Mesenchymal stem cell (in vitro differentiated cells and primary cell): ENCODE measurements at regions not wholly inside any gene's neighbourhood (a gene's known extent, or its start where the extent isn't known, plus 50 kb on each side); places are given as distances from the start of the nearest gene placed in this dataset.

Experiments
- DNase-seq: peaks from one replicate; pipeline ENCODE4 v3.0.0-alpha.2; 2013
- H2AFZ ChIP-seq: one replicate; pipeline ENCODE4 v1.6.1; 2013; ENCODE audit warnings: low read depth, mild to moderate bottlenecking, control low read depth, inconsistent platforms, low read length, moderate library complexity
- H2AK5ac ChIP-seq: 2 replicates; pipeline ENCODE4 v1.6.1; 2013; ENCODE audit warnings: low read length, moderate library complexity, mild to moderate bottlenecking, inconsistent platforms; ENCODE audit not compliant: severe bottlenecking
- H2BK120ac ChIP-seq: one replicate; pipeline ENCODE4 v1.6.1; 2013; ENCODE audit warnings: low read depth, mild to moderate bottlenecking, inconsistent platforms, low read length, moderate library complexity
- H2BK12ac ChIP-seq, 2 experiments: one replicate each; pipeline ENCODE4 v1.6.1; 2013; ENCODE audit warnings: inconsistent platforms in 2 of 2, low read length in 2 of 2, mild to moderate bottlenecking in 2 of 2, moderate library complexity in 2 of 2, control low read depth in 1 of 2
- H2BK15ac ChIP-seq: one replicate; pipeline ENCODE4 v1.6.1; 2013; ENCODE audit warnings: mild to moderate bottlenecking, low read depth, inconsistent platforms; ENCODE audit not compliant: poor library complexity, severe bottlenecking
- H2BK5ac ChIP-seq: 2 replicates; pipeline ENCODE4 v1.6.1; 2013; ENCODE audit warnings: low read depth, mild to moderate bottlenecking, low read length, control low read depth, inconsistent platforms; ENCODE audit not compliant: poor library complexity, severe bottlenecking
- H3K14ac ChIP-seq, 2 experiments: one replicate each; pipeline ENCODE4 v1.6.1; 2013; ENCODE audit warnings: inconsistent platforms in 2 of 2, low read length in 2 of 2, control low read depth in 1 of 2, mild to moderate bottlenecking in 1 of 2, moderate library complexity in 1 of 2
- H3K18ac ChIP-seq, 2 experiments: one replicate each; pipeline ENCODE4 v1.6.1; 2013; ENCODE audit warnings: inconsistent platforms in 2 of 2, low read length in 2 of 2, control low read depth in 1 of 2, low read depth in 1 of 2, mild to moderate bottlenecking in 1 of 2
- H3K23ac ChIP-seq, 2 experiments: one replicate each; pipeline ENCODE4 v1.6.1; 2013; ENCODE audit warnings: inconsistent platforms in 2 of 2, low read length in 2 of 2, mild to moderate bottlenecking in 2 of 2, moderate library complexity in 2 of 2, control low read depth in 1 of 2
- H3K27ac ChIP-seq: 2 replicates; pipeline ENCODE4 v1.5.1; 2013; ENCODE audit warnings: mild to moderate bottlenecking, moderate library complexity, low read length, control low read depth, inconsistent platforms; ENCODE audit not compliant: poor library complexity, severe bottlenecking
- H3K27me3 ChIP-seq, 2 experiments: 2 replicates each; pipeline versions ENCODE4 v1.6.1 to v1.7.0; 2013; ENCODE audit warnings: low read length in 2 of 2, mild to moderate bottlenecking in 2 of 2, moderate library complexity in 2 of 2, control low read depth in 1 of 2, inconsistent platforms in 1 of 2; ENCODE audit not compliant: control insufficient read depth in 1 of 2, insufficient read depth in 1 of 2
- H3K36me3 ChIP-seq, 2 experiments: 2 replicates each; pipeline versions ENCODE4 v1.6.1 to v1.7.0; 2013; ENCODE audit warnings: low read length in 2 of 2, control low read depth in 1 of 2, inconsistent platforms in 1 of 2, low read depth in 1 of 2, mild to moderate bottlenecking in 1 of 2; ENCODE audit not compliant: insufficient read depth in 2 of 2, control insufficient read depth in 1 of 2
- H3K4ac ChIP-seq, 2 experiments: one replicate each; pipeline ENCODE4 v1.6.1; 2013; ENCODE audit warnings: inconsistent platforms in 2 of 2, low read length in 2 of 2, mild to moderate bottlenecking in 2 of 2, moderate library complexity in 2 of 2, control low read depth in 1 of 2, low read depth in 1 of 2
- H3K4me1 ChIP-seq: 2 replicates; pipeline ENCODE4 v1.6.1; 2013; ENCODE audit warnings: low read depth, low read length, control low read depth; ENCODE audit not compliant: control insufficient read depth, insufficient read depth
- H3K4me2 ChIP-seq: 2 replicates; pipeline ENCODE4 v1.6.1; 2013; ENCODE audit warnings: low read length, mild to moderate bottlenecking, inconsistent platforms; ENCODE audit not compliant: poor library complexity, severe bottlenecking
- H3K4me3 ChIP-seq, 2 experiments: 2 replicates each; pipeline versions ENCODE4 v1.5.1 to v1.7.0; 2013; ENCODE audit warnings: low read length in 2 of 2, mild to moderate bottlenecking in 2 of 2, control low read depth in 1 of 2, low read depth in 1 of 2; ENCODE audit not compliant: insufficient read depth in 1 of 2
- H3K79me1 ChIP-seq: replicated peaks from 2 replicates; pipeline ENCODE4 v1.6.1; 2013; ENCODE audit warnings: mild to moderate bottlenecking, control low read depth, low read length, inconsistent platforms; ENCODE audit not compliant: poor library complexity, severe bottlenecking
- H3K9ac ChIP-seq: 2 replicates; pipeline ENCODE4 v1.7.0; 2013; ENCODE audit warnings: mild to moderate bottlenecking, low read length, moderate library complexity
- H3K9me3 ChIP-seq: 2 replicates; pipeline ENCODE4 v1.7.0; 2013; ENCODE audit warnings: mild to moderate bottlenecking, low read length; ENCODE audit not compliant: control insufficient read depth
- H4K8ac ChIP-seq: one replicate; pipeline ENCODE4 v1.6.1; 2013; ENCODE audit warnings: inconsistent platforms, mild to moderate bottlenecking, low read length, moderate library complexity
- H4K91ac ChIP-seq: one replicate; pipeline ENCODE4 v1.6.1; 2013; ENCODE audit warnings: mild to moderate bottlenecking, low read length, inconsistent platforms
- WGBS: methylation state at CpG from one replicate; pipeline ENCODE4 v1.1.7; 2013; ENCODE audit warnings: mixed read lengths; 5-methylcytosine and 5-hydroxymethylcytosine counted together

DNA sequence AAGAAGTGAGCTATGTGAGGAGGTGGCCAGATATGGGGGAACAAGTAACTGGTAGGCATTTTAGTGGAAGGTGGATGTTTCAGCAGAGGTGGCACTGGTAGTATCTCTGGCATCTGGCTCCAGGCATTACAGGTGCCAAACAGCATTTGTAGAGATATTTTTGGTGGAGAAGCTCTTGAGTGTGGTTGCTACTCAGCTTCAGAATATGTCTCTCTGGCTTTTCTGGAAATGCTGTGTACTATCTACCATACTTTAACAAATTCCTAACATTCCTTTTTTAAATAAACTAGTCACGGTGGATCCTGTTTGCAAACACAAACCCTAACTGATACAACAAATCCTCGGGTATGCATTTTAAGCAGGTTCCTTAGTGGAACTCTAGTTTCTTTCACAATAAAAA is 128.0 kb downstream of the BARX2 start:
- Histone ChIP-seq H3K14ac (no peak overlapping the region), H3K27me3 (no peaks in the 10 kb centered on the region), H3K9me3 (peaks cover 10% of the 10 kb centered on the region), H2BK12ac (no peak overlapping the region), H2BK120ac (no peak overlapping the region), H2AFZ (no peak overlapping the region), H2AK5ac (no peak overlapping the region), H3K4ac (no peak overlapping the region), H2BK15ac (no peak overlapping the region), H3K36me3 (no peaks in the 10 kb centered on the region), H2BK5ac (no peak overlapping the region), H3K4me1 (no peaks in the 10 kb centered on the region), H3K79me1 (no peaks in the 10 kb centered on the region), H3K27ac (no peak overlapping the region), H3K4me3 (no peak overlapping the region), H3K23ac (no peak overlapping the region), H3K4me2 (no peak overlapping the region), H4K91ac (no peak overlapping the region), H3K9ac (no peak overlapping the region), H4K8ac (no peak overlapping the region), H3K18ac (no peak overlapping the region)
- DNase-seq: no peak
- 25% methylated on average over 2 of the region's 2 CpGs for WGBS

- no peak overlapping the region for H4K8ac ChIP-seq
- no peak overlapping the region for H3K27ac ChIP-seq
- H3K4me2 ChIP-seq: no peak overlapping the region
- no peak overlapping the region for H2BK12ac ChIP-seq
- no peak overlapping the region for H2BK15ac ChIP-seq
- no peak overlapping the region for H3K14ac ChIP-seq
- H3K23ac ChIP-seq: no peak overlapping the region
- no peak overlapping the region for H2AK5ac ChIP-seq
- no peak overlapping the region for H2AFZ ChIP-seq
- H4K91ac ChIP-seq: no peak overlapping the region
- no peak overlapping the region for H3K4ac ChIP-seq
- H3K79me1 ChIP-seq: no peaks in the 10 kb centered on the region
- H3K36me3 ChIP-seq: no peaks in the 10 kb centered on the region
- peaks cover 10% of the 10 kb centered on the region for H3K9me3 ChIP-seq
- no peak overlapping the region for H2BK120ac ChIP-seq
- no peaks in the 10 kb centered on the region for H3K4me1 ChIP-seq
- H3K4me3 ChIP-seq: no peak overlapping the region
- no peaks in the 10 kb centered on the region for H3K27me3 ChIP-seq
- 53% methylated on average over 2 of the region's 2 CpGs for WGBS
- no peak overlapping the region for H2BK5ac ChIP-seq
- DNase-seq: no peak
- H3K9ac ChIP-seq: no peak overlapping the region
- H3K18ac ChIP-seq: no peak overlapping the region
Measured at GRCh38 chr11:129505266-129505665, 129.6 kb downstream of the BARX2 start.

- Histone ChIP-seq H3K4ac (no peak overlapping the region), H2AK5ac (no peak overlapping the region), H3K9ac (no peak overlapping the region), H2BK12ac (no peak overlapping the region), H4K91ac (no peak overlapping the region), H2AFZ (no peak overlapping the region), H3K79me1 (no peaks in the 10 kb centered on the region), H3K9me3 (peaks cover 5% of the 10 kb centered on the region), H3K36me3 (no peaks in the 10 kb centered on the region), H3K4me1 (no peaks in the 10 kb centered on the region), H3K4me3 (no peak overlapping the region), H2BK120ac (no peak overlapping the region), H2BK15ac (no peak overlapping the region), H2BK5ac (no peak overlapping the region), H3K18ac (no peak overlapping the region), H3K4me2 (no peak overlapping the region), H3K27me3 (no peaks in the 10 kb centered on the region), H3K23ac (no peak overlapping the region), H3K27ac (no peak overlapping the region), H4K8ac (no peak overlapping the region), H3K14ac (no peak overlapping the region)
- no peak for DNase-seq
- 95% methylated on average over 3 of the region's 4 CpGs for WGBS
Measured at GRCh38 chr11:129508163-129508562, 132.5 kb downstream of the BARX2 start.

- WGBS: 53% methylated on average over 2 of the region's 2 CpGs
Measured at GRCh38 chr11:129528296-129528695, 152.6 kb downstream of the BARX2 start.

More at GRCh38 chr11:129528296-129528695, 152.6 kb downstream of the BARX2 start:
- Histone ChIP-seq H3K36me3 (no peaks in the 10 kb centered on the region), H4K91ac (no peak overlapping the region), H2BK5ac (no peak overlapping the region), H3K4ac (no peak overlapping the region), H2BK120ac (no peak overlapping the region), H4K8ac (no peak overlapping the region), H2BK12ac (no peak overlapping the region), H3K27ac (no peak overlapping the region), H3K18ac (no peak overlapping the region), H3K9me3 (peaks cover 53% of the 10 kb centered on the region), H2AFZ (no peak overlapping the region), H3K27me3 (no peaks in the 10 kb centered on the region), H3K4me2 (no peak overlapping the region), H3K14ac (no peak overlapping the region), H2BK15ac (no peak overlapping the region), H3K4me3 (no peak overlapping the region), H3K79me1 (no peaks in the 10 kb centered on the region), H2AK5ac (no peak overlapping the region), H3K23ac (no peak overlapping the region), H3K9ac (no peak overlapping the region), H3K4me1 (no peaks in the 10 kb centered on the region)
- no peak for DNase-seq
